NCI-H345 (cell line): ENCODE measurements at regions not wholly inside any gene's neighbourhood (a gene's known extent, or its start where the extent isn't known, plus 50 kb on each side); places are given as distances from the start of the nearest gene placed in this dataset.

ENCODE experiments used
- DNase-seq: peaks from one replicate; lab custom pipeline; 2025; lab: John Stamatoyannopoulos, UW

GRCh38 chr1:187079330-187079729 lies 250.6 kb downstream of the PLA2G4A start:
- DNase-seq, result no peak

- no peak for DNase-seq
These were observed 262.9 kb downstream of the PLA2G4A start for GRCh38 chr1:187091666-187092065.

GRCh38 chr1:187092104-187092503 lies 263.4 kb downstream of the PLA2G4A start:
- no peak for DNase-seq

GRCh38 chr1:187096689-187097088 lies 267.9 kb downstream of the PLA2G4A start:
- no peak for DNase-seq

- DNase-seq, result no peak
These were observed 281.6 kb downstream of the PLA2G4A start for GRCh38 chr1:187110351-187110750.

GRCh38 chr1:187114792-187115191 lies 286.0 kb downstream of the PLA2G4A start:
- no peak for DNase-seq

GRCh38 chr1:187121661-187122060 lies 292.9 kb downstream of the PLA2G4A start:
- no peak for DNase-seq

- no peak for DNase-seq
These were observed 293.8 kb downstream of the PLA2G4A start for GRCh38 chr1:187122566-187122965.

- no peak for DNase-seq
These were observed 300.4 kb downstream of the PLA2G4A start for GRCh38 chr1:187129132-187129531.

GRCh38 chr1:187143783-187144182 lies 315.0 kb downstream of the PLA2G4A start:
- no peak for DNase-seq

GRCh38 chr1:187146388-187146787 lies 317.6 kb downstream of the PLA2G4A start:
- no peak for DNase-seq

- DNase-seq, result no peak
These were observed 322.8 kb downstream of the PLA2G4A start for GRCh38 chr1:187151555-187151954.

- no peak for DNase-seq
These were observed 324.3 kb downstream of the PLA2G4A start for GRCh38 chr1:187153047-187153446.

- DNase-seq, result no peak
These were observed 328.4 kb downstream of the PLA2G4A start for GRCh38 chr1:187157115-187157514.

- no peak for DNase-seq
These were observed 328.8 kb downstream of the PLA2G4A start for GRCh38 chr1:187157552-187157951.

GRCh38 chr1:187167555-187167954 lies 338.8 kb downstream of the PLA2G4A start:
- DNase-seq, result no peak

GRCh38 chr1:187168297-187168696 lies 339.5 kb downstream of the PLA2G4A start:
- no peak for DNase-seq

- DNase-seq, result no peak
These were observed 356.6 kb downstream of the PLA2G4A start for GRCh38 chr1:187185389-187185788.

GRCh38 chr1:187197685-187198084 lies 368.9 kb downstream of the PLA2G4A start:
- no peak for DNase-seq

GRCh38 chr1:187203257-187203656 lies 374.5 kb downstream of the PLA2G4A start:
- DNase-seq, result no peak

GRCh38 chr1:187212377-187212776 lies 383.6 kb downstream of the PLA2G4A start:
- no peak for DNase-seq

GRCh38 chr1:187226396-187226795 lies 397.6 kb downstream of the PLA2G4A start:
- no peak for DNase-seq

GRCh38 chr1:187228790-187229189 lies 400.0 kb downstream of the PLA2G4A start:
- DNase-seq, result no peak

- DNase-seq, result no peak
These were observed 400.7 kb downstream of the PLA2G4A start for GRCh38 chr1:187229496-187229895.

- DNase-seq, result no peak
These were observed 406.0 kb downstream of the PLA2G4A start for GRCh38 chr1:187234706-187235105.
